Thyroid gland (tissue), 4 donors: ENCODE measurements at regions not wholly inside any gene's neighbourhood (a gene's known extent, or its start where the extent isn't known, plus 50 kb on each side); places are given as distances from the start of the nearest gene placed in this dataset.

Source experiments
- POLR2A ChIP-seq, 2 donors: fragments of 450-650 bp; IDR thresholded peaks; one replicate each; pipeline ENCODE4 v1.6.1; 2017; ENCODE audit warnings: antibody characterized with exemption in 2 of 2, mild to moderate bottlenecking in 2 of 2, moderate library complexity in 1 of 2
- TF ChIP-seq, protein P1 (sequence below), 6 experiments: fragments of 200-600 bp in 3 of 6; fragments of 450-650 bp in 3 of 6; sonication (generic) in 3 of 6; IDR thresholded peaks; one replicate each; pipeline ENCODE4 v1.5.1; 2016 to 2019; ENCODE audit warnings: antibody characterized with exemption in 6 of 6, mild to moderate bottlenecking in 2 of 6, inconsistent platforms in 1 of 6, moderate library complexity in 1 of 6

DNA sequence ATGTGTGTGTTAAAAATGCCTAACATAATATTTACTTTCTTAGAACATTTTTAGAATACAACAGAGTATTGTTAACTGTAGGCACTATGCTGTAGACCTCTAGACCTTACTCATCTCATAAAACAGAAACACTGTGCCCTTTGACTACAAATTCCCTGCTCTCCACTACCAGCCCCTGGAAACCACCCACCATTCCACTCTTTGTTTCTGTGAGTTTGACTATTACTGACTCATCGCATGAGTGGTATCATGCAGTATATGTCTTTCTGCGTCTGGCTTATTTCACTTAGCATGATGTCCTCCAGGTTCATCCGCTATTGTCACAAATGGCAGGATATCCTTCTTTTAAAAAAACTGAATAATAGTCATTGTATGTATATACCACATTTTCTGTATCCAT, 216.7 kb upstream of the CFAP20DC start:
- no peak for TF ChIP-seq POLR2A (IDR thresholded peaks at IDR 0.05)
- TF ChIP-seq, protein P1, sequence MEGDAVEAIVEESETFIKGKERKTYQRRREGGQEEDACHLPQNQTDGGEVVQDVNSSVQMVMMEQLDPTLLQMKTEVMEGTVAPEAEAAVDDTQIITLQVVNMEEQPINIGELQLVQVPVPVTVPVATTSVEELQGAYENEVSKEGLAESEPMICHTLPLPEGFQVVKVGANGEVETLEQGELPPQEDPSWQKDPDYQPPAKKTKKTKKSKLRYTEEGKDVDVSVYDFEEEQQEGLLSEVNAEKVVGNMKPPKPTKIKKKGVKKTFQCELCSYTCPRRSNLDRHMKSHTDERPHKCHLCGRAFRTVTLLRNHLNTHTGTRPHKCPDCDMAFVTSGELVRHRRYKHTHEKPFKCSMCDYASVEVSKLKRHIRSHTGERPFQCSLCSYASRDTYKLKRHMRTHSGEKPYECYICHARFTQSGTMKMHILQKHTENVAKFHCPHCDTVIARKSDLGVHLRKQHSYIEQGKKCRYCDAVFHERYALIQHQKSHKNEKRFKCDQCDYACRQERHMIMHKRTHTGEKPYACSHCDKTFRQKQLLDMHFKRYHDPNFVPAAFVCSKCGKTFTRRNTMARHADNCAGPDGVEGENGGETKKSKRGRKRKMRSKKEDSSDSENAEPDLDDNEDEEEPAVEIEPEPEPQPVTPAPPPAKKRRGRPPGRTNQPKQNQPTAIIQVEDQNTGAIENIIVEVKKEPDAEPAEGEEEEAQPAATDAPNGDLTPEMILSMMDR (IDR thresholded peaks at IDR 0.05), result no peak
